CD4-positive, alpha-beta T cell (primary cell): ENCODE measurements at regions not wholly inside any gene's neighbourhood (a gene's known extent, or its start where the extent isn't known, plus 50 kb on each side); places are given as distances from the start of the nearest gene placed in this dataset.

ENCODE experiments used
- ATAC-seq: fragments of 200-7000 bp; cut with Tn5 transposase; one replicate; pipeline ENCODE4 v1.10.0; 2022; ENCODE audit warnings: mild to moderate bottlenecking; ENCODE audit not compliant: poor library complexity
- CTCF ChIA-PET: fragments of 350-600 bp; sonication (Branson Sonifier 250); formaldehyde crosslinking; loops from one replicate; lab custom pipeline; 2021; ENCODE audit warnings: antibody characterized with exemption, inconsistent platforms; lab: Charles Lee
- POLR2A ChIA-PET: fragments of 350-600 bp; sonication (Branson Sonifier 250); formaldehyde crosslinking; loops from one replicate; lab custom pipeline; 2021; ENCODE audit warnings: antibody characterized with exemption, inconsistent platforms; lab: Charles Lee
- DNase-seq, 14 experiments: peaks; one replicate each; pipeline ENCODE4 v3.0.0-alpha.2; 2013 to 2020; ENCODE audit warnings: mixed read lengths in 2 of 14
- H3K27ac ChIP-seq, 2 donors: one replicate each; pipeline versions ENCODE4 v1.5.1 to v1.7.0; 2013; ENCODE audit warnings: low read length in 2 of 2, low read depth in 1 of 2, mild to moderate bottlenecking in 1 of 2
- H3K27me3 ChIP-seq, 2 experiments: 1 replicate in 1 of 2; 2 replicates in 1 of 2; pipeline versions ENCODE4 v1.6.1 to v1.7.0; 2013; ENCODE audit warnings: low read length in 2 of 2, control low read depth in 1 of 2, mild to moderate bottlenecking in 1 of 2, moderate library complexity in 1 of 2; ENCODE audit not compliant: insufficient read depth in 2 of 2, control insufficient read depth in 1 of 2
- H3K36me3 ChIP-seq: one replicate; pipeline ENCODE4 v1.6.1; 2013; ENCODE audit warnings: low read length, control low read depth; ENCODE audit not compliant: insufficient read depth
- H3K4me1 ChIP-seq: one replicate; pipeline ENCODE4 v1.6.1; 2013; ENCODE audit warnings: low read length, control low read depth; ENCODE audit not compliant: insufficient read depth
- H3K4me3 ChIP-seq: one replicate; pipeline ENCODE4 v1.5.1; 2013; ENCODE audit warnings: mild to moderate bottlenecking, low read length, moderate library complexity
- H3K9me3 ChIP-seq, 2 experiments: 1 replicate in 1 of 2; 2 replicates in 1 of 2; pipeline versions ENCODE4 v1.6.1 to v1.7.0; 2013; ENCODE audit warnings: low read length in 2 of 2, mild to moderate bottlenecking in 2 of 2, control low read depth in 1 of 2, moderate library complexity in 1 of 2; ENCODE audit not compliant: control insufficient read depth in 1 of 2, insufficient read depth in 1 of 2
- H3K27ac Mint-ChIP-seq: one replicate; pipeline ENCODE4 v1.8.0; 2020; ENCODE audit warnings: mixed read lengths
- H3K27me3 Mint-ChIP-seq: one replicate; pipeline ENCODE4 v1.8.0; 2021; ENCODE audit warnings: mixed read lengths
- H3K36me3 Mint-ChIP-seq: one replicate; pipeline ENCODE4 v1.8.0; 2021; ENCODE audit warnings: low read depth, mixed read lengths
- H3K4me1 Mint-ChIP-seq: one replicate; pipeline ENCODE4 v1.8.0; 2021; ENCODE audit warnings: low read depth, mixed read lengths
- H3K4me3 Mint-ChIP-seq: one replicate; pipeline ENCODE4 v1.8.0; 2020; ENCODE audit warnings: mild to moderate bottlenecking, mixed read lengths
- H3K9me3 Mint-ChIP-seq: one replicate; pipeline ENCODE4 v1.8.0; 2020; ENCODE audit warnings: mixed read lengths
- intact Hi-C, 2 experiments: fragments of 100-400 bp; cut with DNase I in 1 of 2; cut with micrococcal nuclease in 1 of 2; formaldehyde crosslinking; loops; one replicate each; pipeline versions ENCODE4 v1.15.1 to v1.9.0; 2023 to 2025; cut with DNase I, micrococcal nuclease
- TF ChIP-seq, protein P1 (sequence below): fragments of 200-600 bp; IDR thresholded peaks from one replicate; pipeline ENCODE4 v1.8.0; 2022; ENCODE audit warnings: antibody characterized with exemption, mild to moderate bottlenecking

DNA sequence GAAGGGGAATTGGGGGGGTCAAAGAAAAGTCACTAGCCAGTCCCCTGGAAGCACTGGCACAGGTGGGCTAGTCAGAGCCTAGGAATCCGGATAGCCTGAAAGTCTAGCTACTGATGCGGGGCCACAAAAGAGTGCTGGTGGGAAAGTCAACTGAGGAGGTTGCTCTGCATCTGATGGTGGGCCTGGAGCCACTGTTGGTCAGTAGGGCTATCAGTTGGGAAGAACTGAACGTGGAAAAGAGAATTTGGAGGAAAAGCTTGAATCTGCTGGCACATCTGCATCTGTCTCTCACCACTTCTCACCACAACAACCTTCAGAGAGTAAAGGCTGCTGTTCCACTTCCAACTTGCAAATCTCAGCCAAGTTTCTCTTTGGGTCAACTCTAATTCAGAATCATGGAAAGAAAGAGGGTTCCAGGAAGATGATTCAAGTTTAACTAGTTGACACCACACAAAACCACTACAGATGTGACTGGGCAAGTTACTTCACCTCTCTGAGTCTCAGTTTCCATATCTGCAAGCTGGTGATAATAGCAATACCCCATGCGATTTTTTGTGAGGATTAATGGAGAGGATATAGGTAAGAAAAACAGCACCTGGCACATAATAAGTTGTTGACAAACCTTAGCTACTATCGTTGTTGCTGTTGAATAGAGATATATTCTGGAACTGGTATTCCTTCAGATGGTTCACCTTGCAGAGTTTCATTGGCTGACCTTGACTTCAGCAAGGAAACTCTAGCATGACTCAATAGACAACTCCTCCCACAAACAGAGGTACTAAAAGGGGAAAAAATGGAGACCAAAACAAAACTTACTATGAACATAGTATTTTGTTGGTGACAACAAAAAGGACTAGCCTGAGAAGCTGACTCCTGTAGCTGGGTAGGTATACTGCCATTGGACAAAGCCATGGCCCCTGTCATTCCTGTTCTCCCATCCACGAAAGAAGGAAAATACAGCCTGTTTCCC is 280.2 kb upstream of the STT3B start:
- ChIA-PET CTCF (interaction anchor here (0.6 kb wide), 1 partner anchor 28 kb away, joined by 3 read pairs; no protein-coding TSS in a partner anchor), POLR2A (no interaction called here)
- ATAC-seq = no peak
- H3K4me3 ChIP-seq = no peak overlapping the region
- no peak overlapping the region for H3K27ac ChIP-seq
- no peaks in the 10 kb centered on the region for H3K36me3 ChIP-seq
- no peaks in the 10 kb centered on the region for H3K36me3 Mint-ChIP-seq
- peaks cover 36% of the 10 kb centered on the region for H3K4me1 Mint-ChIP-seq
- H3K9me3 Mint-ChIP-seq = peaks cover 3% of the 10 kb centered on the region
- TF ChIP-seq, protein P1, sequence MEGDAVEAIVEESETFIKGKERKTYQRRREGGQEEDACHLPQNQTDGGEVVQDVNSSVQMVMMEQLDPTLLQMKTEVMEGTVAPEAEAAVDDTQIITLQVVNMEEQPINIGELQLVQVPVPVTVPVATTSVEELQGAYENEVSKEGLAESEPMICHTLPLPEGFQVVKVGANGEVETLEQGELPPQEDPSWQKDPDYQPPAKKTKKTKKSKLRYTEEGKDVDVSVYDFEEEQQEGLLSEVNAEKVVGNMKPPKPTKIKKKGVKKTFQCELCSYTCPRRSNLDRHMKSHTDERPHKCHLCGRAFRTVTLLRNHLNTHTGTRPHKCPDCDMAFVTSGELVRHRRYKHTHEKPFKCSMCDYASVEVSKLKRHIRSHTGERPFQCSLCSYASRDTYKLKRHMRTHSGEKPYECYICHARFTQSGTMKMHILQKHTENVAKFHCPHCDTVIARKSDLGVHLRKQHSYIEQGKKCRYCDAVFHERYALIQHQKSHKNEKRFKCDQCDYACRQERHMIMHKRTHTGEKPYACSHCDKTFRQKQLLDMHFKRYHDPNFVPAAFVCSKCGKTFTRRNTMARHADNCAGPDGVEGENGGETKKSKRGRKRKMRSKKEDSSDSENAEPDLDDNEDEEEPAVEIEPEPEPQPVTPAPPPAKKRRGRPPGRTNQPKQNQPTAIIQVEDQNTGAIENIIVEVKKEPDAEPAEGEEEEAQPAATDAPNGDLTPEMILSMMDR = no peak
- no peaks in the 10 kb centered on the region for H3K27me3 Mint-ChIP-seq
- no peak for DNase-seq
- H3K4me1 ChIP-seq = peaks cover 10% of the 10 kb centered on the region
- intact Hi-C loops = no loop called here
- no peaks in the 10 kb centered on the region for H3K27me3 ChIP-seq
- H3K27ac Mint-ChIP-seq = no peak overlapping the region
- H3K9me3 ChIP-seq = no peaks in the 10 kb centered on the region
- H3K4me3 Mint-ChIP-seq = no peak overlapping the region

DNA sequence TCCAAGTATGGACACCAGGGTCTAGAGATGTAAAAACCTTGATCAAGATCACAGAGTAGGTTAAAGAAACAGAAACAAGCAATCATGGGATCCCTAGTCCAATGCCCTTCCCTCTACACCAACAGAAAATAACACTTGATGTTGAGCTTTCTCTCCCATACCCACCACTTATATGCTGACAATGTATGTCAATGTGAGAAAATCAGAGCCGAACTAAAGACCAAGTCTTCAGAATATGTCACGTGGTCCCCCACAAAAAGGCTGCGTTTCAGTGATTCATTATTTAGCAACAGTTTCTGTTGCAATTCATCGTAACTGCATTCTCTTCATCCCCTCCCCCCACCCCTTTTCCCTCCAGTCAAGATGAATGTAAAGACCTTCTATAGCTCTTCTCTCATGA is 278.9 kb upstream of the STT3B start:
- Mint-ChIP-seq H3K4me1 (peaks cover 32% of the 10 kb centered on the region), H3K9me3 (peaks cover 3% of the 10 kb centered on the region), H3K27me3 (no peaks in the 10 kb centered on the region), H3K27ac (no peak overlapping the region), H3K4me3 (no peak overlapping the region), H3K36me3 (no peaks in the 10 kb centered on the region)
- no peaks in the 10 kb centered on the region for H3K27me3 ChIP-seq
- ChIA-PET CTCF (interaction anchor here (0.5 kb wide), 1 partner anchor 244 kb away, joined by 3 read pairs; no protein-coding TSS in a partner anchor), POLR2A (interaction anchor here (0.5 kb wide), 1 partner anchor 159 kb away, joined by 3 read pairs; no protein-coding TSS in a partner anchor)
- intact Hi-C loops = no loop called here
- ATAC-seq (no peak), DNase-seq (peak in 2 of 14 experiments; percentile 38 to 43)
- TF ChIP-seq, protein P1 = no peak
- H3K36me3 ChIP-seq = no peaks in the 10 kb centered on the region
- H3K27ac ChIP-seq = no peak overlapping the region
- no peaks in the 10 kb centered on the region for H3K9me3 ChIP-seq
- H3K4me3 ChIP-seq = no peak overlapping the region
- peaks cover 7% of the 10 kb centered on the region for H3K4me1 ChIP-seq

DNA sequence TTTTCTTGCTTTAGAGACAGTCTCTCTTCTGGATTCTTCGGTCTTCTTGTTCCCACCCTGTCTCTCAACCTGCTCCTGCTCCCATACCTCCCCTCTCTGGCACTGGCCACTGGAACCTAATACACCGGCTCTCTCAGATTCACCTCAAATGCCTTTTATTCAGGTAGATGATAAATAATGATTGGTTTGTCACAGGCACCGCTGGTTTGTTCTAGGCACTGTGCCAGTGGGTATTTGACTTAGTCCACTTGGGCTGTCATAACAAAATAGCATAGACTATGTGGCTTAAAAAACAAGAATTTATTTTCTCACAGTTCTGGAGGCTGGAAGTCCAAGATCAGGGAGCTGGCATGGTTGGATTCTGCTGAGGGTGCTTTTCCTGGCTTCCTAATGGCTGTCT is 278.2 kb upstream of the STT3B start:
- intact Hi-C loops = no loop called here
- Histone ChIP-seq H3K27ac (no peak overlapping the region), H3K36me3 (no peaks in the 10 kb centered on the region), H3K27me3 (no peaks in the 10 kb centered on the region), H3K4me1 (peaks cover 6% of the 10 kb centered on the region), H3K4me3 (no peak overlapping the region), H3K9me3 (no peaks in the 10 kb centered on the region)
- ATAC-seq (no peak), DNase-seq (no peak)
- H3K4me1 Mint-ChIP-seq = peaks cover 27% of the 10 kb centered on the region
- TF ChIP-seq, protein P1 = no peak
- no peak overlapping the region for H3K27ac Mint-ChIP-seq
- H3K36me3 Mint-ChIP-seq = no peaks in the 10 kb centered on the region
- H3K27me3 Mint-ChIP-seq = no peaks in the 10 kb centered on the region
- peaks cover 3% of the 10 kb centered on the region for H3K9me3 Mint-ChIP-seq
- no peak overlapping the region for H3K4me3 Mint-ChIP-seq
- ChIA-PET POLR2A (interaction anchor here (0.5 kb wide), 1 partner anchor 158 kb away, joined by 3 read pairs; no protein-coding TSS in a partner anchor), CTCF (no interaction called here)
